ENCODE measurements at regions not wholly inside any gene's neighbourhood (a gene's known extent, or its start where the extent isn't known, plus 50 kb on each side); places are given as distances from the start of the nearest gene placed in this dataset.

- BruUV-seq (replicated peaks) = no TSS peak
- no peak overlapping the region for H3K27ac ChIP-seq (ENCODE audit: control insufficient read depth, insufficient read depth)
- H3K9ac ChIP-seq (ENCODE audit: control insufficient read depth, insufficient read depth, low read length) = no peak overlapping the region
- TF ChIP-seq BRCA1 (IDR thresholded peaks at IDR 0.05; ENCODE audit: low read depth, low read length) (no peak), RFX5 (IDR thresholded peaks at IDR 0.05; ENCODE audit: low read depth, low read length) (no peak), ATF3 (IDR thresholded peaks at IDR 0.05; ENCODE audit: borderline replicate concordance, extremely low read depth, low read depth, low read length) (no peak), MEF2A (IDR thresholded peaks at IDR 0.05; ENCODE audit: insufficient read depth, low read depth, low read length) (no peak)
- CTCF ChIA-PET = interaction anchor here (1.3 to 6.0 kb wide), 3 partner anchors 9 to 333 kb away, joined by 3 to 31 read pairs (median 4); no protein-coding TSS in a partner anchor
- H3K36me3 ChIP-seq (ENCODE audit: control insufficient read depth in 2 of 2, insufficient read depth in 2 of 2, low read length in 1 of 2) = no peaks in the 10 kb centered on the region
- H3K27me3 ChIP-seq (replicated peaks in 1 of 2; ENCODE audit: control insufficient read depth in 2 of 2, insufficient read depth in 2 of 2, low read length in 1 of 2) = no peaks in the 10 kb centered on the region
- FAIRE-seq = no peak
- intact Hi-C loops (cut with micrococcal nuclease; ENCODE audit: unreplicated experiment) (no loop called here), in situ Hi-C loops (cut with MboI) (no loop called here)
- DNase-seq (ENCODE audit: low read depth, low spot score) = no peak
- H3K4me1 ChIP-seq (ENCODE audit: control insufficient read depth, insufficient read depth, low read length) = no peaks in the 10 kb centered on the region
- SMC1A ChIA-PET (ENCODE audit: uncharacterized antibody, unreplicated experiment) = interaction anchor here (0.6 to 1.3 kb wide), 3 partner anchors 43 to 383 kb away, joined by 3 to 4 read pairs (median 3); no protein-coding TSS in a partner anchor
- H4K20me1 ChIP-seq (ENCODE audit: control insufficient read depth, insufficient read depth) = no peaks in the 10 kb centered on the region
- POLR2A ChIA-PET = no interaction called here
- H3K9me3 ChIP-seq (replicated peaks; ENCODE audit: control insufficient read depth, insufficient read depth, low read length) = no peaks in the 10 kb centered on the region
- no peak overlapping the region for H3K4me3 ChIP-seq
- no peaks in the 10 kb centered on the region for H3K79me2 ChIP-seq (ENCODE audit: control insufficient read depth, insufficient read depth, low read length)
- H2AFZ ChIP-seq (ENCODE audit: control insufficient read depth, low read depth, low read length) = no peak overlapping the region
- no peak overlapping the region for H3K4me2 ChIP-seq (ENCODE audit: control insufficient read depth, insufficient read depth)
- RAD21 ChIA-PET (ENCODE audit: unreplicated experiment) = interaction anchor here (1.0 kb wide), 1 partner anchor 82 kb away, joined by 4 read pairs; no protein-coding TSS in a partner anchor
- no peak for ATAC-seq
- 0% methylated on average over 2 of the region's 2 CpGs for WGBS (ENCODE audit: insufficient coverage, insufficient replicate concordance, low lambda C conversion rate, missing lambda C conversion rate)
Observed at GRCh38 chr7:82562716-82563404, 119.3 kb upstream of the CACNA2D1 start.

- SMC1A ChIA-PET (ENCODE audit: uncharacterized antibody, unreplicated experiment) = interaction anchor here (0.6 to 1.9 kb wide), 18 partner anchors 10 to 1360 kb away, joined by 3 to 9 read pairs (median 3); no protein-coding TSS in a partner anchor
- Histone ChIP-seq H3K4me3 (no peak overlapping the region), H3K36me3 (ENCODE audit: control insufficient read depth in 2 of 2, insufficient read depth in 2 of 2, low read length in 1 of 2) (no peaks in the 10 kb centered on the region), H4K20me1 (ENCODE audit: control insufficient read depth, insufficient read depth) (no peaks in the 10 kb centered on the region), H3K79me2 (ENCODE audit: control insufficient read depth, insufficient read depth, low read length) (no peaks in the 10 kb centered on the region), H3K4me1 (ENCODE audit: control insufficient read depth, insufficient read depth, low read length) (no peaks in the 10 kb centered on the region), H3K27ac (ENCODE audit: control insufficient read depth, insufficient read depth) (no peak overlapping the region), H2AFZ (ENCODE audit: control insufficient read depth, low read depth, low read length) (no peak overlapping the region), H3K4me2 (ENCODE audit: control insufficient read depth, insufficient read depth) (0 out of 2 replicates have a peak overlapping the region, but pooled peaks have one; percentile 27), H3K9me3 (replicated peaks; ENCODE audit: control insufficient read depth, insufficient read depth, low read length) (no peaks in the 10 kb centered on the region), H3K9ac (ENCODE audit: control insufficient read depth, insufficient read depth, low read length) (no peak overlapping the region), H3K27me3 (replicated peaks in 1 of 2; ENCODE audit: control insufficient read depth in 2 of 2, insufficient read depth in 2 of 2, low read length in 1 of 2) (no peaks in the 10 kb centered on the region)
- RAD21 ChIA-PET (ENCODE audit: unreplicated experiment) = interaction anchor here (0.8 to 2.0 kb wide), 15 partner anchors 8 to 1059 kb away, joined by 3 to 14 read pairs (median 4); no protein-coding TSS in a partner anchor
- peak; percentile 97 for ATAC-seq
- no TSS peak for BruUV-seq (replicated peaks)
- in situ Hi-C loops (cut with MboI) (no loop called here), intact Hi-C loops (cut with micrococcal nuclease; ENCODE audit: unreplicated experiment) (no loop called here)
- no peak for DNase-seq (ENCODE audit: low read depth, low spot score)
- CTCF ChIA-PET = interaction anchor here (0.9 to 6.0 kb wide), 8 partner anchors 13 to 397 kb away, joined by 3 to 31 read pairs (median 4); no protein-coding TSS in a partner anchor
- POLR2A ChIA-PET = interaction anchor here (0.6 to 1.3 kb wide), 4 partner anchors 11 to 1007 kb away, joined by 3 to 4 read pairs (median 3); no protein-coding TSS in a partner anchor
- 15% methylated on average over 7 of the region's 7 CpGs for WGBS (ENCODE audit: insufficient coverage, insufficient replicate concordance, low lambda C conversion rate, missing lambda C conversion rate)
- FAIRE-seq = no peak
- TF ChIP-seq NRF1 (conservative IDR thresholded peaks at IDR 0.05; ENCODE audit: low read depth, low read length) (no peak), GABPA (IDR thresholded peaks at IDR 0.05; ENCODE audit: low read depth) (no peak), TCF3 (IDR thresholded peaks at IDR 0.05; ENCODE audit: borderline replicate concordance, insufficient read depth, low read depth, low read length) (no peak), ATF7 (IDR thresholded peaks at IDR 0.05; ENCODE audit: low read depth) (peak; percentile 30; the same call in 1 of the 2 replicates), RELB (IDR thresholded peaks at IDR 0.05; ENCODE audit: low read depth) (peak; percentile 38; the same call in 1 of the 2 replicates), IKZF1 (conservative IDR thresholded peaks at IDR 0.05) (peak; percentile 21; the same call in 1 of the 2 replicates), MAX (IDR thresholded peaks at IDR 0.05; ENCODE audit: low read depth, low read length) (no peak), FOS (IDR thresholded peaks at IDR 0.05; ENCODE audit: borderline replicate concordance, extremely low read depth, insufficient read length) (no peak), MTA2 (IDR thresholded peaks at IDR 0.05; ENCODE audit: low read depth) (peak; percentile 64)
Observed at GRCh38 chr7:82559193-82559805, 115.7 kb upstream of the CACNA2D1 start.
